Stimulated activated naive B cell treated with anti-CD40 and anti-IgM and Interleukin-4, amounts not matched to agents 10 μg/mL and 1 μg/mL and 100 μg/mL, for 72 hours (primary cell): ENCODE measurements at regions not wholly inside any gene's neighbourhood (a gene's known extent, or its start where the extent isn't known, plus 50 kb on each side); places are given as distances from the start of the nearest gene placed in this dataset.

Source experiments
- ATAC-seq, 2 donors: fragments of 150-1000 bp; cut with Tn5 transposase; replicated peaks; 2 replicates each; pipeline ENCODE4 v1.10.0; 2021; ENCODE audit warnings: moderate library complexity in 1 of 2
- DNase-seq: peaks from one replicate; pipeline ENCODE4 v3.0.0; 2021
- H3K27ac Mint-ChIP-seq: one replicate; pipeline ENCODE4 v1.8.0; 2022; ENCODE audit warnings: mild to moderate bottlenecking, mixed read lengths
- H3K27me3 Mint-ChIP-seq, 2 donors: one replicate each; pipeline ENCODE4 v1.8.0; 2022; ENCODE audit warnings: mixed read lengths in 2 of 2
- H3K36me3 Mint-ChIP-seq, 2 donors: one replicate each; pipeline ENCODE4 v1.8.0; 2022; ENCODE audit warnings: mixed read lengths in 2 of 2, mild to moderate bottlenecking in 1 of 2
- H3K4me1 Mint-ChIP-seq, 2 donors: one replicate each; pipeline ENCODE4 v1.8.0; 2022; ENCODE audit warnings: mixed read lengths in 2 of 2, mild to moderate bottlenecking in 1 of 2
- H3K4me3 Mint-ChIP-seq, 2 donors: one replicate each; pipeline ENCODE4 v1.8.0; 2022; ENCODE audit warnings: mild to moderate bottlenecking in 2 of 2, mixed read lengths in 2 of 2, moderate library complexity in 1 of 2
- H3K9me3 Mint-ChIP-seq, 2 donors: one replicate each; pipeline ENCODE4 v1.8.0; 2022; ENCODE audit warnings: mixed read lengths in 2 of 2, mild to moderate bottlenecking in 1 of 2

- Mint-ChIP-seq H3K36me3 (no peaks in the 10 kb centered on the region), H3K4me3 (no peak overlapping the region), H3K4me1 (no peaks in the 10 kb centered on the region), H3K27me3 (peaks cover 13 to 14% of the 10 kb centered on the region in 2 donors), H3K9me3 (no peaks in the 10 kb centered on the region), H3K27ac (no peak overlapping the region)
- DNase-seq (no peak), ATAC-seq (no peak)
Observed at GRCh38 chr16:66162821-66163220, 203.7 kb upstream of the CDH5 start.

GRCh38 chr16:66161942-66162341 is 204.5 kb upstream of the CDH5 start:
- DNase-seq (no peak), ATAC-seq (no peak)
- peaks cover 6 to 8% of the 10 kb centered on the region in 2 donors for H3K27me3 Mint-ChIP-seq
- no peak overlapping the region for H3K27ac Mint-ChIP-seq
- H3K9me3 Mint-ChIP-seq = no peaks in the 10 kb centered on the region
- no peaks in the 10 kb centered on the region for H3K36me3 Mint-ChIP-seq
- H3K4me3 Mint-ChIP-seq = no peak overlapping the region
- H3K4me1 Mint-ChIP-seq = no peaks in the 10 kb centered on the region

- DNase-seq (no peak), ATAC-seq (no peak)
- no peak overlapping the region for H3K27ac Mint-ChIP-seq
- H3K4me1 Mint-ChIP-seq = no peaks in the 10 kb centered on the region
- peaks cover 5 to 6% of the 10 kb centered on the region in 2 donors for H3K27me3 Mint-ChIP-seq
- H3K36me3 Mint-ChIP-seq = no peaks in the 10 kb centered on the region
- no peaks in the 10 kb centered on the region for H3K9me3 Mint-ChIP-seq
- no peak overlapping the region for H3K4me3 Mint-ChIP-seq
Observed at GRCh38 chr16:66161269-66161668, 205.2 kb upstream of the CDH5 start.

- Mint-ChIP-seq H3K9me3 (no peaks in the 10 kb centered on the region), H3K4me1 (no peaks in the 10 kb centered on the region), H3K27me3 (peaks cover 4 to 5% of the 10 kb centered on the region in 2 donors), H3K4me3 (no peak overlapping the region), H3K27ac (no peak overlapping the region), H3K36me3 (no peaks in the 10 kb centered on the region)
- ATAC-seq (no peak), DNase-seq (no peak)
Observed at GRCh38 chr16:66159987-66160386, 206.5 kb upstream of the CDH5 start.

GRCh38 chr16:66156538-66156937 is 210.0 kb upstream of the CDH5 start:
- H3K9me3 Mint-ChIP-seq = no peaks in the 10 kb centered on the region
- no peaks in the 10 kb centered on the region for H3K27me3 Mint-ChIP-seq
- DNase-seq (no peak), ATAC-seq (no peak)
- no peak overlapping the region for H3K4me3 Mint-ChIP-seq
- no peak overlapping the region for H3K27ac Mint-ChIP-seq
- no peaks in the 10 kb centered on the region for H3K4me1 Mint-ChIP-seq
- no peaks in the 10 kb centered on the region for H3K36me3 Mint-ChIP-seq

- no peak overlapping the region for H3K27ac Mint-ChIP-seq
- no peaks in the 10 kb centered on the region for H3K36me3 Mint-ChIP-seq
- no peaks in the 10 kb centered on the region for H3K9me3 Mint-ChIP-seq
- ATAC-seq (peak; percentile 23 to 36), DNase-seq (no peak)
- H3K27me3 Mint-ChIP-seq = no peaks in the 10 kb centered on the region
- H3K4me1 Mint-ChIP-seq = peaks cover 0 to 5% of the 10 kb centered on the region in 2 donors
- H3K4me3 Mint-ChIP-seq = no peak overlapping the region
Observed at GRCh38 chr16:66155933-66156332, 210.6 kb upstream of the CDH5 start.

- Mint-ChIP-seq H3K36me3 (no peaks in the 10 kb centered on the region), H3K9me3 (no peaks in the 10 kb centered on the region), H3K27me3 (peaks cover 0 to 6% of the 10 kb centered on the region in 2 donors), H3K4me1 (peaks cover 0 to 7% of the 10 kb centered on the region in 2 donors), H3K27ac (no peak overlapping the region), H3K4me3 (no peak overlapping the region)
- DNase-seq = no peak
- no peak for ATAC-seq
Observed at GRCh38 chr16:66154801-66155200, 211.7 kb upstream of the CDH5 start.

GRCh38 chr16:66152823-66153393 is 213.6 kb upstream of the CDH5 start:
- H3K4me1 Mint-ChIP-seq = peaks cover 0 to 7% of the 10 kb centered on the region in 2 donors
- no peaks in the 10 kb centered on the region for H3K36me3 Mint-ChIP-seq
- no peak overlapping the region for H3K27ac Mint-ChIP-seq
- DNase-seq (no peak), ATAC-seq (no peak)
- peaks cover 0 to 6% of the 10 kb centered on the region in 2 donors for H3K27me3 Mint-ChIP-seq
- no peaks in the 10 kb centered on the region for H3K9me3 Mint-ChIP-seq
- no peak overlapping the region for H3K4me3 Mint-ChIP-seq

GRCh38 chr16:66152181-66152580 is 214.3 kb upstream of the CDH5 start:
- Mint-ChIP-seq H3K27me3 (peaks cover 0 to 6% of the 10 kb centered on the region in 2 donors), H3K36me3 (no peaks in the 10 kb centered on the region), H3K27ac (no peak overlapping the region), H3K9me3 (no peaks in the 10 kb centered on the region), H3K4me1 (peaks cover 0 to 7% of the 10 kb centered on the region in 2 donors), H3K4me3 (no peak overlapping the region)
- DNase-seq (no peak), ATAC-seq (no peak)

- peak in 1 of 2 donors; percentile 82 for ATAC-seq
- peaks cover 0 to 6% of the 10 kb centered on the region in 2 donors for H3K27me3 Mint-ChIP-seq
- H3K4me1 Mint-ChIP-seq = peaks cover 0 to 7% of the 10 kb centered on the region in 2 donors
- H3K9me3 Mint-ChIP-seq = no peaks in the 10 kb centered on the region
- H3K36me3 Mint-ChIP-seq = no peaks in the 10 kb centered on the region
- no peak for DNase-seq
- H3K27ac Mint-ChIP-seq = no peak overlapping the region
- no peak overlapping the region for H3K4me3 Mint-ChIP-seq
Observed at GRCh38 chr16:66150698-66151482, 215.6 kb upstream of the CDH5 start.

- DNase-seq = no peak
- peaks cover 0 to 7% of the 10 kb centered on the region in 2 donors for H3K4me1 Mint-ChIP-seq
- ATAC-seq = no peak
- H3K36me3 Mint-ChIP-seq = no peaks in the 10 kb centered on the region
- H3K27ac Mint-ChIP-seq = no peak overlapping the region
- no peaks in the 10 kb centered on the region for H3K9me3 Mint-ChIP-seq
- no peak overlapping the region for H3K4me3 Mint-ChIP-seq
- peaks cover 0 to 11% of the 10 kb centered on the region in 2 donors for H3K27me3 Mint-ChIP-seq
Observed at GRCh38 chr16:66147291-66147690, 219.2 kb upstream of the CDH5 start.

- ATAC-seq (no peak), DNase-seq (no peak)
- Mint-ChIP-seq H3K36me3 (no peaks in the 10 kb centered on the region), H3K4me1 (peaks cover 0 to 7% of the 10 kb centered on the region in 2 donors), H3K4me3 (no peak overlapping the region), H3K9me3 (no peaks in the 10 kb centered on the region), H3K27ac (no peak overlapping the region), H3K27me3 (peaks cover 2 to 11% of the 10 kb centered on the region in 2 donors)
Observed at GRCh38 chr16:66146798-66147197, 219.7 kb upstream of the CDH5 start.

- no peaks in the 10 kb centered on the region for H3K9me3 Mint-ChIP-seq
- no peak overlapping the region for H3K27ac Mint-ChIP-seq
- H3K27me3 Mint-ChIP-seq = peaks cover 7% of the 10 kb centered on the region in 2 donors
- H3K36me3 Mint-ChIP-seq = no peaks in the 10 kb centered on the region
- DNase-seq (no peak), ATAC-seq (no peak)
- no peak overlapping the region for H3K4me3 Mint-ChIP-seq
- no peaks in the 10 kb centered on the region for H3K4me1 Mint-ChIP-seq
Observed at GRCh38 chr16:66144641-66145040, 221.8 kb upstream of the CDH5 start.

- Mint-ChIP-seq H3K9me3 (no peaks in the 10 kb centered on the region), H3K36me3 (no peaks in the 10 kb centered on the region), H3K4me3 (no peak overlapping the region), H3K27me3 (peaks cover 7% of the 10 kb centered on the region in 2 donors), H3K27ac (no peak overlapping the region), H3K4me1 (no peaks in the 10 kb centered on the region)
- no peak for ATAC-seq
- DNase-seq = no peak
Observed at GRCh38 chr16:66143415-66143814, 223.1 kb upstream of the CDH5 start.

- H3K4me3 Mint-ChIP-seq = no peak overlapping the region
- H3K9me3 Mint-ChIP-seq = no peaks in the 10 kb centered on the region
- DNase-seq = no peak
- H3K36me3 Mint-ChIP-seq = no peaks in the 10 kb centered on the region
- H3K27ac Mint-ChIP-seq = no peak overlapping the region
- H3K27me3 Mint-ChIP-seq = peaks cover 7% of the 10 kb centered on the region in 2 donors
- no peak for ATAC-seq
- H3K4me1 Mint-ChIP-seq = no peaks in the 10 kb centered on the region
Observed at GRCh38 chr16:66141885-66142284, 224.6 kb upstream of the CDH5 start.
